KMS-11 (cell line): ENCODE measurements at regions not wholly inside any gene's neighbourhood (a gene's known extent, or its start where the extent isn't known, plus 50 kb on each side); places are given as distances from the start of the nearest gene placed in this dataset.

Experiments used
- H2AFZ ChIP-seq: fragments of 200-600 bp; sonication (generic); 2 replicates; pipeline ENCODE4 v1.6.1; 2016; ENCODE audit warnings: antibody characterized with exemption, mixed run types, low read depth
- H3K27ac ChIP-seq: fragments of 200-600 bp; sonication (generic); 2 replicates; pipeline ENCODE4 v1.6.1; 2016; ENCODE audit warnings: mild to moderate bottlenecking, mixed run types
- H3K27me3 ChIP-seq: fragments of 200-600 bp; sonication (generic); 2 replicates; pipeline ENCODE4 v1.6.1; 2017; ENCODE audit warnings: mild to moderate bottlenecking, low read depth, mixed run types, moderate library complexity; ENCODE audit not compliant: insufficient read depth
- H3K36me3 ChIP-seq: fragments of 200-600 bp; sonication (generic); 2 replicates; pipeline ENCODE4 v1.6.1; 2017; ENCODE audit warnings: mild to moderate bottlenecking, mixed run types; ENCODE audit not compliant: insufficient read depth
- H3K4me1 ChIP-seq: fragments of 200-600 bp; sonication (generic); 2 replicates; pipeline ENCODE4 v1.6.1; 2016; ENCODE audit warnings: mild to moderate bottlenecking, low read depth, mixed run types; ENCODE audit not compliant: poor library complexity, severe bottlenecking
- H3K4me2 ChIP-seq: fragments of 200-600 bp; sonication (generic); 2 replicates; pipeline ENCODE4 v1.7.0; 2016; ENCODE audit warnings: mild to moderate bottlenecking, mixed run types
- H3K4me3 ChIP-seq: fragments of 200-600 bp; sonication (generic); IDR thresholded peaks from 2 replicates; pipeline ENCODE4 v1.6.1; 2017; ENCODE audit warnings: low read depth, low read length, mixed read lengths; ENCODE audit not compliant: insufficient read depth
- H3K79me2 ChIP-seq: fragments of 200-600 bp; sonication (generic); 2 replicates; pipeline ENCODE4 v1.6.1; 2016; ENCODE audit warnings: low read depth, mixed run types; ENCODE audit not compliant: insufficient read depth
- H3K9ac ChIP-seq: fragments of 200-600 bp; sonication (generic); 2 replicates; pipeline ENCODE4 v1.6.1; 2016; ENCODE audit warnings: mild to moderate bottlenecking, mixed run types
- H4K20me1 ChIP-seq: fragments of 200-600 bp; sonication (generic); 2 replicates; pipeline ENCODE4 v1.6.1; 2016; ENCODE audit warnings: mild to moderate bottlenecking, mixed run types; ENCODE audit not compliant: insufficient read depth
- TF ChIP-seq, protein P1 (sequence below): fragments of 200-600 bp; sonication (generic); conservative IDR thresholded peaks from 2 replicates; pipeline ENCODE4 v1.6.1; 2017; ENCODE audit warnings: low read depth, mild to moderate bottlenecking, antibody characterized with exemption, low read length, moderate library complexity, mixed read lengths

GRCh38 chr12:98329589-98329988, 185.8 kb upstream of the TMPO start:
- Histone ChIP-seq H3K9ac (no peak overlapping the region), H3K4me3 (no peak overlapping the region), H4K20me1 (no peaks in the 10 kb centered on the region), H2AFZ (no peak overlapping the region), H3K4me2 (no peak overlapping the region), H3K27ac (no peak overlapping the region), H3K27me3 (no peaks in the 10 kb centered on the region), H3K36me3 (no peaks in the 10 kb centered on the region), H3K4me1 (peaks cover 56% of the 10 kb centered on the region), H3K79me2 (no peaks in the 10 kb centered on the region)
- TF ChIP-seq, protein P1, sequence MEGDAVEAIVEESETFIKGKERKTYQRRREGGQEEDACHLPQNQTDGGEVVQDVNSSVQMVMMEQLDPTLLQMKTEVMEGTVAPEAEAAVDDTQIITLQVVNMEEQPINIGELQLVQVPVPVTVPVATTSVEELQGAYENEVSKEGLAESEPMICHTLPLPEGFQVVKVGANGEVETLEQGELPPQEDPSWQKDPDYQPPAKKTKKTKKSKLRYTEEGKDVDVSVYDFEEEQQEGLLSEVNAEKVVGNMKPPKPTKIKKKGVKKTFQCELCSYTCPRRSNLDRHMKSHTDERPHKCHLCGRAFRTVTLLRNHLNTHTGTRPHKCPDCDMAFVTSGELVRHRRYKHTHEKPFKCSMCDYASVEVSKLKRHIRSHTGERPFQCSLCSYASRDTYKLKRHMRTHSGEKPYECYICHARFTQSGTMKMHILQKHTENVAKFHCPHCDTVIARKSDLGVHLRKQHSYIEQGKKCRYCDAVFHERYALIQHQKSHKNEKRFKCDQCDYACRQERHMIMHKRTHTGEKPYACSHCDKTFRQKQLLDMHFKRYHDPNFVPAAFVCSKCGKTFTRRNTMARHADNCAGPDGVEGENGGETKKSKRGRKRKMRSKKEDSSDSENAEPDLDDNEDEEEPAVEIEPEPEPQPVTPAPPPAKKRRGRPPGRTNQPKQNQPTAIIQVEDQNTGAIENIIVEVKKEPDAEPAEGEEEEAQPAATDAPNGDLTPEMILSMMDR = no peak

GRCh38 chr12:98332642-98333041, 182.7 kb upstream of the TMPO start:
- H3K27ac ChIP-seq = no peak overlapping the region
- no peak overlapping the region for H2AFZ ChIP-seq
- H3K79me2 ChIP-seq = no peaks in the 10 kb centered on the region
- TF ChIP-seq, protein P1 = no peak
- no peak overlapping the region for H3K9ac ChIP-seq
- H3K4me1 ChIP-seq = peaks cover 25% of the 10 kb centered on the region
- no peaks in the 10 kb centered on the region for H3K27me3 ChIP-seq
- H3K36me3 ChIP-seq = no peaks in the 10 kb centered on the region
- H3K4me2 ChIP-seq = no peak overlapping the region
- H3K4me3 ChIP-seq = no peak overlapping the region
- no peaks in the 10 kb centered on the region for H4K20me1 ChIP-seq

GRCh38 chr12:98334768-98335167, 180.6 kb upstream of the TMPO start:
- Histone ChIP-seq H3K4me3 (no peak overlapping the region), H4K20me1 (no peaks in the 10 kb centered on the region), H3K36me3 (no peaks in the 10 kb centered on the region), H3K9ac (no peak overlapping the region), H3K27ac (no peak overlapping the region), H3K79me2 (no peaks in the 10 kb centered on the region), H3K4me2 (no peak overlapping the region), H3K27me3 (no peaks in the 10 kb centered on the region), H3K4me1 (peaks cover 4% of the 10 kb centered on the region), H2AFZ (no peak overlapping the region)
- TF ChIP-seq, protein P1 = no peak

DNA sequence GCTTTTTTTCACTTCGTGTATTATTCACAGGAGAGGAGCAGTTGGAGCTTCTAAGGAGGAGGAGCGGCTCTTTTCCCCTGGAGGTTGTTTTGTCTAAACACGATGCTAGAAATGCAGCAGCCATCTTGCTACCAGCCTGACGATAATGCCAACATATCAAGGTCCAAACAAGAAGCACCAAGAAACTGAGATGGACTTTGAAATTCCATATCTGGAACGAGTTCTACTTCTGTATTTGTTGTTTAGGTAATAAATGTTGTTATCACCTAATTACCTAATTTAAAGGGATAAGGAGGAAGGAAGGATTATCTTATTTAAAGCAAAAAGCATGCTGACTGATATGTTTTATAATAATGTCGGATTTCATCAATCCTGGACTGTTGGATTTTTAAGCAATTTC, 174.4 kb upstream of the TMPO start:
- Histone ChIP-seq H3K9ac (no peak overlapping the region), H3K4me1 (peaks cover 28% of the 10 kb centered on the region), H4K20me1 (no peaks in the 10 kb centered on the region), H3K4me2 (no peak overlapping the region), H3K36me3 (no peaks in the 10 kb centered on the region), H3K79me2 (no peaks in the 10 kb centered on the region), H3K27ac (no peak overlapping the region), H3K4me3 (no peak overlapping the region), H2AFZ (no peak overlapping the region), H3K27me3 (no peaks in the 10 kb centered on the region)
- TF ChIP-seq, protein P1 = no peak

DNA sequence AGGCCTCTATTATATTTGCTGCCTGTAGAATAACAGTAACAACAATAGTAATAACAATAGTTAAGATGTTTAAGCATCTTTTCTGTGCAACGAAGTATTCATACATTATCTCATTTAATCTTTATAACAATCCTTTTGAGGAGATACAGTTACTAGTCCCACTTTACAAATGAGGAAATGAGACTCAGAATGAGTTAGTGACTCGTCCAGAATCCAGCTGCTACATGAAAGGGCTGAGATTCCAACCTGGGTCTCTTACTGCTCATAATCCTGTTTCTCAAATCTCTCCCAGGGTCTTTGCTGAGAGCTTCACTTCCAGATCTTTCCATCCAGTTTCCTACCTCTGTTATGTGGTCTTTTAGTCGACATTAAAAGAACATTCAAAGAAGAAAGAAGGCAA, 173.7 kb upstream of the TMPO start:
- no peaks in the 10 kb centered on the region for H4K20me1 ChIP-seq
- peaks cover 28% of the 10 kb centered on the region for H3K4me1 ChIP-seq
- no peaks in the 10 kb centered on the region for H3K27me3 ChIP-seq
- TF ChIP-seq, protein P1 = no peak
- no peaks in the 10 kb centered on the region for H3K36me3 ChIP-seq
- no peak overlapping the region for H3K4me2 ChIP-seq
- H3K79me2 ChIP-seq = no peaks in the 10 kb centered on the region
- no peak overlapping the region for H3K4me3 ChIP-seq
- no peak overlapping the region for H2AFZ ChIP-seq
- no peak overlapping the region for H3K9ac ChIP-seq
- no peak overlapping the region for H3K27ac ChIP-seq
